ENCODE measurements at regions not wholly inside any gene's neighbourhood (a gene's known extent, or its start where the extent isn't known, plus 50 kb on each side); places are given as distances from the start of the nearest gene placed in this dataset.

DNA sequence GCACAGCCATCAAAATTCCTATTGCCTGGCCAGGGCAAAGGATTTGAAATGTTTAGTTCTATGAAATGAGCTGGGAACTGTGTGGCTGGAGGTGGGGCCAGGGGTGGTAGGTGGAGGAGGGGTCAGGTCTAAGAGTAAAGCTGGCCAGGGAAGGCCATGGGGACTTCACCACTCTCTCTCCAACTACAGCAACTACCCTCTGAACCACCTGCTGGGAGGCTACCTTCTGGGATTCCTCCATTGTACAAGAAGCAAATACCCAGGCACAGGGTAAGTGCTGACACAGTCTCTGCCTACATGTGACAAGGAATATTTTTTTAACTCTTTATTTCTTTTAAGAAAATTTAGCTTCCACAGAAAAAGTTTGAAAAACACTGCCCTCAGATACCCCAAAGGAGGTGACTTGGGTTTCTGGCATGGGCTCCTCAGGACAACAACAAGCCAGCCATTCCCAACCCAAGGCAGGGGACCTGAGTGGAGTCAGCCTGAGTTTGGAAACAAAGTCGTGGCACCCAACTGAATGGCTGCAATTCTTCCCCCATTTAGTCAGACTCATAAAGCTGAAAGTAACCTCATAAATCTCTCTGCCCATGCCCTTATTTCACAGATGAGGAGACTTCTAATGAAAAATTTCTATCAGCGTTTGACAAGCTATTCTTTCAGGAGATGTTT lies 593.8 kb upstream of the DIPK2B start:
- TF ChIP-seq, protein P1, sequence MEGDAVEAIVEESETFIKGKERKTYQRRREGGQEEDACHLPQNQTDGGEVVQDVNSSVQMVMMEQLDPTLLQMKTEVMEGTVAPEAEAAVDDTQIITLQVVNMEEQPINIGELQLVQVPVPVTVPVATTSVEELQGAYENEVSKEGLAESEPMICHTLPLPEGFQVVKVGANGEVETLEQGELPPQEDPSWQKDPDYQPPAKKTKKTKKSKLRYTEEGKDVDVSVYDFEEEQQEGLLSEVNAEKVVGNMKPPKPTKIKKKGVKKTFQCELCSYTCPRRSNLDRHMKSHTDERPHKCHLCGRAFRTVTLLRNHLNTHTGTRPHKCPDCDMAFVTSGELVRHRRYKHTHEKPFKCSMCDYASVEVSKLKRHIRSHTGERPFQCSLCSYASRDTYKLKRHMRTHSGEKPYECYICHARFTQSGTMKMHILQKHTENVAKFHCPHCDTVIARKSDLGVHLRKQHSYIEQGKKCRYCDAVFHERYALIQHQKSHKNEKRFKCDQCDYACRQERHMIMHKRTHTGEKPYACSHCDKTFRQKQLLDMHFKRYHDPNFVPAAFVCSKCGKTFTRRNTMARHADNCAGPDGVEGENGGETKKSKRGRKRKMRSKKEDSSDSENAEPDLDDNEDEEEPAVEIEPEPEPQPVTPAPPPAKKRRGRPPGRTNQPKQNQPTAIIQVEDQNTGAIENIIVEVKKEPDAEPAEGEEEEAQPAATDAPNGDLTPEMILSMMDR (conservative IDR thresholded peaks at IDR 0.05; ENCODE audit: low read depth, low read length) = no peak
- TF ChIP-seq FOS (IDR thresholded peaks at IDR 0.05; ENCODE audit: low read depth, low read length) (no peak), POLR2A (IDR thresholded peaks at IDR 0.05; ENCODE audit: low read depth, low read length) (no peak), CHD1 (IDR thresholded peaks at IDR 0.05; ENCODE audit: low read depth, low read length) (no peak), CEBPB (IDR thresholded peaks at IDR 0.05; ENCODE audit: low read depth, low read length) (no peak)

All from IMR-90 (cell line).